Right ventricle myocardium inferior (tissue), 1 donor: ENCODE measurements at regions not wholly inside any gene's neighbourhood (a gene's known extent, or its start where the extent isn't known, plus 50 kb on each side); places are given as distances from the start of the nearest gene placed in this dataset.
"Not testable (repeated sequence)": the region's sequence is repeated elsewhere in the genome, so short reads cannot be mapped to it uniquely, and the experiment has no call there.

Source experiments
- ATAC-seq: fragments of 200-7000 bp; cut with Tn5 transposase; one replicate; pipeline ENCODE4 v1.9.1; 2020; ENCODE audit warnings: mild to moderate bottlenecking, moderate library complexity
- DNase-seq: peaks from one replicate; pipeline ENCODE4 v3.0.0; 2021; ENCODE audit errors: missing footprints
- intact Hi-C: fragments of 100-400 bp; cut with DNase I; formaldehyde crosslinking; loops from one replicate; pipeline ENCODE4 v1.11.0; 2022
- donor health status: DM: no; HTN: yes; CAD: no; lungs with severe emphysema.

- ATAC-seq = no peak
- intact Hi-C loops = no loop called here
- no peak for DNase-seq
These were observed 894.6 kb downstream of the PLOD2 start for GRCh38 chr3:145266368-145266767.

GRCh38 chr3:145269106-145269505 lies 891.9 kb downstream of the PLOD2 start:
- DNase-seq (no peak), ATAC-seq (no peak)
- intact Hi-C loops = no loop called here

- peak; percentile 97 for ATAC-seq
- intact Hi-C loops = no loop called here
These were observed 888.3 kb downstream of the PLOD2 start for GRCh38 chr3:145272684-145273083.

DNA sequence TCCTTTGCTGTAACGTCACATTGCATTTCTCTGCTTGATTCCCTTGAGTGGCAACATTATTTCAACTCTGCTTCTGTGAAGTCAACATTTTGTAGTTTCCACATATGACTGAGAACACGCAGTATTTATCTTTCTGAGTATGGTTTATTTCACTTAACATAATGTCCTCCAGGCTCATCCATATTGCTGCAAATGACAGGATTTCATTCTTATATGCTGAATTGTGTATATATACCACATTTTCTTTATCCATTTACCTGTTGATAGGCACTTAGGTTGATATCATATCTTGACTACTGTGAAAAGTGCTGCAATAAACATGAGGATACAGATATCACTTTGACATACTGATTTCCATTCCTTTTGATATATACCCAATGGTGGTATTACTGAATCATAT lies 878.5 kb downstream of the PLOD2 start:
- intact Hi-C loops = no loop called here
- no peak for DNase-seq
- no peak for ATAC-seq

More at GRCh38 chr3:145272684-145273083, 888.3 kb downstream of the PLOD2 start:
- no peak for DNase-seq

DNA sequence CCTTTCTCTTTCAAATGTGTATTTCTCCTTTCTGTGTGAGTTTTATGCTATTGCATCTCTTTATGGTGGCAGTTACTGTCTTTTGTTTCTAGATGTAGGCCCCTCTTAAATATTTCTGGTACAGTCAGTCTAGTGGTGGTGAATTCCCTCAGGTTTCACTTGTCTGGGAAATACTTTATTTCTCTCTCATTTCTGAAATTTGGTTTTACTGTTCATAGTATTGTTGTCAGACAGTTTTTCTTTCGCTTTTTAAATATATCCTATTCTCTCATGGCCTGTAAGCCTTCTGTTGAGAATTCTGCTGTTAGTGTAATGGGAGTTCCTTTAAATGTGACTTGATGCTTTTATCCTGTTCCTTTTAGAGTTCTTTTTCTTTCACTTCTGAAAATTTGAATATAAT lies 874.0 kb downstream of the PLOD2 start:
- no peak for DNase-seq
- intact Hi-C loops = no loop called here

DNA sequence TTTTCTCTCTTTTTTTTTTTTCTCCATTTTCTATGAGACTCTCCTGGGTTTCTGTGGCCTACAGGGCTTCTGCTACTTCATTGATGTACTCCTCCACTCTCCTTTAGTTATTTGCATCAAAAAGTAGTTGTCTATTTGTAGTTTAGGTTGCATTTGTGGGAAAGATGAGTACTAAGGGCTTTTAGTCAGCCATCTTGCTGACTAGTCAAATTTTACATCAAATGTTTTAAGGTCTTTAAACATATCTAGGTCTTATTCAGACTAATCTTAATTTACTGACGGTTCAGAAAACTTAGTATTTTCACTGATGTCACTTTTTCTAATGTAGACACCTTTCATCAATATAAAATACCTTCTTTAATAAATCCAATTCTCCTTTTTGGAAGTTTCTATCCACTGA lies 871.0 kb downstream of the PLOD2 start:
- DNase-seq (no peak), ATAC-seq (no peak)

More for the DNA sequence above, 874.0 kb downstream of the PLOD2 start:
- no peak for ATAC-seq

DNA sequence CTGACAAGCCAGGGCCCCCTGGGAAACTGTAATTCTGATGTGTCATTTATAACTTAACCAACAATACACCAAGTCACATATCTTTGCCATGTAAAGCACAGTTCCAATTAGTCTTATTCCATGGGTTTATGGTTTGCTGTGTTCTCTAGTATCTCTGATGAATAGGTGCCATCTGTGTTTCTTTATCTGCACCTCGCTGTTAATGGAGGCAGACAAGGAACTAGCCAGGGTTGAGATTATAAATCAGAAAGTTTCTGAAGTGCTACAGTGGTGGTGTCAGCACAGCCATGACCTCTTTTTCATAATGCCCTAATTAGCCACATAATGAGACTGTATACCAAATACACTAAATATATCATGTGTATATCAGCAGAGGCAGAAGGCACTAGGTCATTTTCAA lies 866.4 kb downstream of the PLOD2 start:
- no peak for ATAC-seq
- no peak for DNase-seq
- intact Hi-C loops = no loop called here

More for the DNA sequence above, 871.0 kb downstream of the PLOD2 start:
- intact Hi-C loops = no loop called here

- ATAC-seq (no peak), DNase-seq (no peak)
- intact Hi-C loops = no loop called here
These were observed 853.7 kb downstream of the PLOD2 start for GRCh38 chr3:145307272-145307671.

DNA sequence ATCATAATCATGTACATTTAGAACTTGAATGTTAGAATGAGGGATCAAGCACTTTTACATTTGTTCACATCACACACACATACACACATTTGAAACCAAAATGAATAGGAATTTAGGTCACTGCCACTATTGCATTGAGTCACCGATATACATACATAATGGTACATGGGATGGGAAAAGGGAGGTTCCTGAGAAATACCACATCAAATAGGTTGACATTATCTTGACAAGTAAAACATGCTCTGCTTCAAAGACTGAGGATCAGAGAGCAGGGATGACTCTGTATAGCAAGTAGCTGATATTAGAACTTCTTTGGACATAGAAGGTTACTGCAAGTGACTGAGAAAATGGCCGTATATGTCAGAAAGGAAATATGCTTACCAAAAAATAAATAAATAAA lies 847.2 kb downstream of the PLOD2 start:
- DNase-seq (no peak), ATAC-seq (no peak)
- intact Hi-C loops = no loop called here

DNA sequence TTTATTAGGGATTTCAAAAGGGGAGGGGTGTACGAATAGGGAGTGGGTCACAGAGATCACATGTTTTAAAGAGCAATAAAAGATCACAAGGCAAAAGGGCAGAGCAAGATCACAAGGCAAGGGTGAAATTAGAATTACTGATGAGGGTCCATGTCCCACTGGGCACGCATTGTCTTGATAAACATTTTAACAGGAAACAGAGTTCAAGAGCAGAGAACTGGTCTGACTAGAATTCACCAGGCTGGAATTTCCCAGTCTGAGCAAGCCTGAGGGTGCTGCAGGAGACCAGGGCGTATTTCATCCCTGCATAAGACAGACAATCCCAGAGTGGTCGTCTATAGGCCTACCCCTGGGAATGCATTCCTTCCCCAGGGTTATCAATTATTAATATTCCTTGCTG lies 844.7 kb downstream of the PLOD2 start:
- ATAC-seq, DNase-seq, intact Hi-C loops: not testable (repeated sequence)

GRCh38 chr3:145326666-145327065 lies 834.3 kb downstream of the PLOD2 start:
- DNase-seq (no peak), ATAC-seq (no peak)
- intact Hi-C loops = no loop called here

- intact Hi-C loops, ATAC-seq, DNase-seq: not testable (repeated sequence)
These were observed 827.6 kb downstream of the PLOD2 start for GRCh38 chr3:145333427-145333826.

- intact Hi-C loops = no loop called here
- DNase-seq = no peak
- ATAC-seq = no peak
These were observed 827.1 kb downstream of the PLOD2 start for GRCh38 chr3:145333931-145334330.

GRCh38 chr3:145355206-145355605 lies 805.8 kb downstream of the PLOD2 start:
- ATAC-seq (no peak), DNase-seq (no peak)
- intact Hi-C loops = no loop called here

- DNase-seq (no peak), ATAC-seq (no peak)
- intact Hi-C loops = no loop called here
These were observed 803.5 kb downstream of the PLOD2 start for GRCh38 chr3:145357453-145357852.

- ATAC-seq (no peak), DNase-seq (no peak)
- intact Hi-C loops = no loop called here
These were observed 801.9 kb downstream of the PLOD2 start for GRCh38 chr3:145359040-145359439.

- ATAC-seq = no peak
- intact Hi-C loops = no loop called here
- no peak for DNase-seq
These were observed 792.2 kb downstream of the PLOD2 start for GRCh38 chr3:145368748-145369147.

DNA sequence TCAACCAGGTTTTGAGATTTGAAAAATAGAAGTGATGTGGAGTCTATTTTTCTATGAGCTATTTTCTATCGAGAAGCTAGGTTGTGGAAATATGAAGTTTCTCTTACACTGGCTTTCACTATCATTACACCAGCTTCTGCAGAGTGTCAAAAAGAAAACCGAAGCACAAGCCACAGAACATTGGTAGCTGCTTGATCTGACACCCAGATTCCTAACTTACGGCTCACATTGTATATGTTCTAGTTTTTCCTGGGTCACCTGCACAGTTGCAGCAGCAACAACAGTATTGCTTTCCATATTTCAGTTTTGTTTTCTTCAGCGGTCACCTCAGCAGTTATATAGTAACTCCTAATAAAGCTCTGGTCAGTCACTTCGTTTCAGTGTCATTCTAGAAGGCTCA lies 790.1 kb downstream of the PLOD2 start:
- ATAC-seq (no peak), DNase-seq (no peak)
- intact Hi-C loops = no loop called here

GRCh38 chr3:145377301-145377700 lies 783.7 kb downstream of the PLOD2 start:
- intact Hi-C loops = no loop called here
- ATAC-seq (no peak), DNase-seq (no peak)

DNA sequence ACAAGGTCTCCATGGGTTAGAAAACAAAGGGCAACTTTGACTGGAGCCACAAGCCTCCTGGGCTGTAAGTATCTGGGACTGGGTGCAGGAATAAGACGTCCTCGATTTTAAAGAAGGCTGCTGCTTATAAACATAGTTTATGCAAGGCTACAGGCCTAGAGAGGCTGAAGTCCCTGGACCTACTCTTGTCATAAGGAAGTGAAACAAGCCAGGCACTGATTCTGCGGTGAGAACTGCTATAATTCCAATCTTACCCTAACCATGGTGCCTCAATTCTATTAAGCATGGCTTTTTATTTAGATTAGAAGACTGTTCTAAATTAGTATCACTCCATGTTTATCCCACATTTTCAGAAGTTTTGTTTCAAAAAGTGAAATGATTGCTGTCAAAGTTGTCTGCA lies 777.6 kb downstream of the PLOD2 start:
- no peak for ATAC-seq
- intact Hi-C loops = no loop called here
- no peak for DNase-seq

DNA sequence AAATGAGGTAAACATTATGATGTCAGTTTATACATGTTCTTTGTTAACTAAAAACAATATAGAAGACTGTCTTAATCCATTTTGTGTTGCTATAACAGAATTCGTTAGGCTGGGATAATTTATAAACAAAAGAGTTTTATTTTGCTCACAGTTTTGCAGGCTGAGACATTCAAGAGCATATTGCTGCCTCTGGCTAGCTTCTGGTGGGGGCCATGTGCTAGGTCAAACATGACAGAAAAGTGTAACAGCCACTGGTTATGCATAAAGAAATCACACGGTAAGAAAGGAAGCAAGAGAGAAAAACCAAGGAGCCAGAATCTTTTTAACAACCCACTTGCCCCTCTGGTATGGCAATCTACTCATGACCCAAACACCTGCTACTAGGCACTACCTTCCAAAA lies 776.7 kb downstream of the PLOD2 start:
- no peak for ATAC-seq
- no peak for DNase-seq
- intact Hi-C loops = no loop called here

- intact Hi-C loops = no loop called here
- ATAC-seq (no peak), DNase-seq (no peak)
These were observed 773.8 kb downstream of the PLOD2 start for GRCh38 chr3:145387211-145387610.
